GM12892 (cell line): ENCODE measurements at regions not wholly inside any gene's neighbourhood (a gene's known extent, or its start where the extent isn't known, plus 50 kb on each side); places are given as distances from the start of the nearest gene placed in this dataset.
"Not testable (repeated sequence)": the region's sequence is repeated elsewhere in the genome, so short reads cannot be mapped to it uniquely, and the experiment has no call there.

Experiments
- POLR2A ChIP-seq: IDR thresholded peaks from 2 replicates; pipeline ENCODE4 v1.6.1; 2011; ENCODE audit warnings: low read depth, low read length, control low read depth
- POLR2AphosphoS5 ChIP-seq: IDR thresholded peaks from 2 replicates; pipeline ENCODE4 v1.6.1; 2011; ENCODE audit warnings: low read depth, low read length, control low read depth
- TAF1 ChIP-seq: IDR thresholded peaks from 2 replicates; pipeline ENCODE4 v1.6.1; 2011; ENCODE audit warnings: low read depth, mild to moderate bottlenecking, control low read depth, low read length, borderline replicate concordance

DNA sequence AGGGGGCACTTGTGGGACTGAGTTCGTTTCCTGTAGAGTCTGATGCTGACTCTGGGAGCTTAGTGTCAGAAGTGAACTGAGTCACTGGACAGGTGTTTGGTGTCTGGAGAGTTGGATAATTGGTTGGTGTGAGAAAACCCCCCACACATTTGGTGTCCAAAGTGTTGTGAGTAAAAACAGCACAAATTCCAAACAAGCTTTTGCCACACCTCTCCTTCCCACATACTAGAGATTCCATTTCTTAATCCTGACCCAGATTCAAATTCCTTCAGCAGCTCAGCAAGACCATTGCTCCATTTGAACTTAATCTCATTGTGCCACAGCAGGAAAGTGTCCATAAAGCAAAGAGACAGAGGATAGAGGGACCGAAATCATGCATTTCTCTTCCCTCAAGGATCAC is 74.3 kb upstream of the IGFBPL1 start:
- TF ChIP-seq POLR2A, POLR2AphosphoS5, TAF1: not testable (repeated sequence)
